ENCODE measurements at regions not wholly inside any gene's neighbourhood (a gene's known extent, or its start where the extent isn't known, plus 50 kb on each side); places are given as distances from the start of the nearest gene placed in this dataset.

DNA sequence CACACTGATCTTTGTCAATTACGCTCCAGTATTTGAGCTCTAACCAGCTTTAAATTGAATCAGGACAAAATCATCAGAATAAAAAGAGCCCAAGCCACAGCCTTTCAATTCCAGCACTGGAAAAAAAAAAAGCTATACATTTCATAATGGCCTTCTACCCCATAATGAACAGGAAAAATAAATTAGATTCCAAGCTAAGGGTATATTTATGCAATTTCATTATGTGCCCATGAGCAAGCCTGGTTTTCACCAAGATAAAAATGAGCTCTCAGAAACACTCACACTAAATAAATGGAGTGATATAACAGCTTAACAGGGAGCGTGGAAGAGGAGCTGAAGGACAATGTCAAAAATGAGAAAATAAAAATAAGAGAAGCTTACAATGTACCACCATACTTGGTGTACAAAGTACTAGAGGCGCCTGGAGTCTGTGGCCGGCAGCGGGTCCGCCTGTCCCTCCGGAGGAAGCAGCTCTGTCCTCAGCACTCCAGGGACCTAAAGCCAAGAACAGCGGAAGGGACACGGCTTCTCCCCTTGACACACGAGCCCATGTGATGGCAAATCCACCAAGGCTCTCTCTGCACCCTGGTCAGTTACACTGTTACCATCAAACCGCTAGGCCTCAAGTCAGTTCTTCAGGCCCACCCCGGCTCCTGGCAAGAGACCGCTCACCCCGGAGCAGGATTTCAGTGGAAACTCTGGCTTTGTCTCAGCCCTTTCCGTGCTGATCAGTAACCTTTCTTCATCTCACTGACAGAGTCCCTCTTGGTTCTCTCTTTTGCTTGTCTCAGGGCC, 69.6 kb downstream of the RBFOX3 start:
- DNase-seq, result no peak
- in situ Hi-C loops (cut with MboI; ENCODE audit: low pct_unique_long_range_greater_than_20kb, low sequenced_read_pairs), result no loop called here

DNA sequence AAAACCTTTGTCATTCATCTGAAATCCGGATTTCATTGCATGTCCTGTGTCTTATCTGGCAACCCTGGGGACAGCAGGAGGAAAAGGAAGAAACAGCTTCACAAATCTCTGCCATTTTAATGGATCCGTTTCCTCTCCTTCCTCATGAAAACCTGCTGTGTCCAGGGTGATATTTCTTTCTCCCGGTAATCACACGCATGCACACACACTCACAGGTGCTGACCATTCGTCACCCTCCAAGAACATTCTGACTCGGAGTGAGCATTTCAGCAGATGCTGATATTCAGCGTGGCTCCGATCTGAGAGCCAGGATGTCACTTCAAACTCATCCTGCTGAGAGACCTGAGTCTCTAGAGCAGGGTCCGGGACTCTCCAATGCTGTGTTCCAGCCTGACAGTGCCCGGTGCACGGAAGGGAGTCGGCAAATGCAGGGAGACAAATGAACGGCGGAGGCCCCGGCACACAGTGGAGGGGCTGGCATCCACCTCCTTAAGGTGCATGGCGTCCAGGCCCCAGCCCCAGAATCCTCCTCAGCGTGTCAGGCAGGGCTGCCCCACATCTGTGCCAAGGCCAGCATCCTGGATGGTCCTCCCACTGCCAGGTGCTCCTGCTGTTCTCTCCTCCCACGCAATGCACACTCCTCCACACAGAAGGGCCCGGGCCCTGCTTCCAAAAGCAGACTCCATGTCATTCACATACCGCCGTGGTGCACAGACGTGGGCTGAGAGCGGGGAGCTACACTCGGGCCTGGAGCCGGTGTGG, 70.7 kb downstream of the RBFOX3 start:
- in situ Hi-C loops (cut with MboI; ENCODE audit: low pct_unique_long_range_greater_than_20kb, low sequenced_read_pairs), result no loop called here
- DNase-seq, result no peak

DNA sequence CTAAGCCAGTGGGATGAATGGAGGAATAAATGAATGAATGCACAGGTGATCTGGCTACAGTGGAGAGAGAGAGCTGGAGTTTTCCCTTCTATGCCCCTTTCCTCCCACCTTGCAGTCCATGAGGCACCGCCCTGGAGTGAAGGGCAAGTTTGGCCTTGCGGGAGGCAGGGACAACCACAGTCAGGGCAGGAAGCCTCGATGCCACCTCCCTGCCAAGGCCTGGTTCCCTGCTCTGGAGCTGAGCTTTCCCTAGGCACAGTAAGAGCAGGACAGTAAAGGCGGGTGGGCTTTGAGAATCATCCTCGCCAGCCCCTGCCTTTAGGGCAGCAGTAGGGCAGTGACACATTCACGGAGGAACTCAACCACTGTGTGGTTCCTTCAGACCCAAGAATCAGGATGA, 72.6 kb downstream of the RBFOX3 start:
- in situ Hi-C loops (cut with MboI; ENCODE audit: low pct_unique_long_range_greater_than_20kb, low sequenced_read_pairs), result no loop called here
- DNase-seq, result no peak

DNA sequence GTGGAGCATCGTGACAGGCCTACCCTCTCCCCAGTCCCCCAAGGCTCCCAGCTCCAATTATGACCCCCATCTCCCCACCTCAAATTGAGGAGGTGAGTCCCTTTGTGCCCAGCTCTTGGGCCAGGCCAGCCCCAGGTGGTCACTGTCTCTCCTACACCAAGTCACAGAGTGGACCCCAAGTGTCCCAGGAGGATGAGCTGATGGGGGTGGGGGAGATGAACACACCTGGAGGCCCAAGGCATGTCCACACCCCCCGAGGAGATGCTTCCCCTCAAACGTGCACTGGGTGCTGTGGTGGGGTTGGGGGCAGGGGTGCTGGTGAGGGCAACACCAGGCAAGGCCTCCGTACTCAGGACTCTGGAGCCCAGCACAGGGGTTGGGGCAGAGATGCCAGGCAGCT, 73.2 kb downstream of the RBFOX3 start:
- no peak for DNase-seq
- in situ Hi-C loops (cut with MboI; ENCODE audit: low pct_unique_long_range_greater_than_20kb, low sequenced_read_pairs), result no loop called here

DNA sequence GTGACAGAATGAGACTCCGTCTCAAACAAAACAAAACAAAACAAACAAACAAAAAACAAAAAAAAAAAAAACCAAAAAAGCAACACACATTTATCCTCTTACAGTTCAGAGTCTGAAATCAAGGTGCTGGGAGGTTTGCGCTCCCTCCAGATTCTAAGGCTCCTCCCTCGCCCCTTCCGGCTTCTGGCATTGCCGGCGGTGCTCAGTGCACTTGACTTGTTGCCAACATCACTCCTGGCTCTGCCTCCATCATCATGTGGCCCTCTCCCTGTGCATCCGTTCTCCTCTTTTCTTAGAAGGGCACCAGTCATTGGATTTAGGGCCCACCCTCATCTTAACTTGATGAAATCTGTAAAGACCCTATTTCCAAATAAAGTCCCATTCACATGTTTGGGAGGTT, 73.8 kb downstream of the RBFOX3 start:
- DNase-seq, result no peak

DNA sequence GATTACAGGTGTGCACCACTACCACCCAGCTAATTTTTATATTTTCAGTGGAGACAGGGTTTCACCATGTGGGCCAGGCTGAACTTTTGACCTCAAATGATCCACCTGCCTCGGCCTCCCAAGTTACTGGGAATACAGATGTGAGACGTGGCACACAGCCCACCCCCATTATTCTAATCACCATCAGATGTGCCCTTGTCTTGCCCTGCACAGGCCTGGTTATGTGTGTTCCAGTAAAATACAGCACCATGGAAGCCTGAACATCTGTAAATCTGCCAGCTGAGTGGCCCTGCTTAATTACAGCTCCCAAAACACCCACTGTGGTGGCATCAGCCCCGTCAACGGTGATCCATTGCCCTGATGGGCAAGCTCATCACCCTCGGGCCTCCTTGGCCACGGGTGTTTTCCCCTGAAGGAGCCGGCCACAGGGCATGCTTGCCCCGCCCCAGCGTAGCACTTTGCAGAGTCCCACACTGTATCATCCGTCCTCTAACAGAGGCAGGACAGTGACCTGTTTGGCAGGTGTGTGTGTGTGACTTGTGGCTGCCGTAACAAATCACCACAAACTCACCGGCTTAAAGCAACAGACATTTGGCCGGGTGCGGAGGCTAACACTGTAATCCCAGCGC, 74.5 kb downstream of the RBFOX3 start:
- no peak for DNase-seq
- in situ Hi-C loops (cut with MboI; ENCODE audit: low pct_unique_long_range_greater_than_20kb, low sequenced_read_pairs), result no loop called here

More for the DNA sequence above, 73.8 kb downstream of the RBFOX3 start:
- in situ Hi-C loops (cut with MboI; ENCODE audit: low pct_unique_long_range_greater_than_20kb, low sequenced_read_pairs), result no loop called here

DNA sequence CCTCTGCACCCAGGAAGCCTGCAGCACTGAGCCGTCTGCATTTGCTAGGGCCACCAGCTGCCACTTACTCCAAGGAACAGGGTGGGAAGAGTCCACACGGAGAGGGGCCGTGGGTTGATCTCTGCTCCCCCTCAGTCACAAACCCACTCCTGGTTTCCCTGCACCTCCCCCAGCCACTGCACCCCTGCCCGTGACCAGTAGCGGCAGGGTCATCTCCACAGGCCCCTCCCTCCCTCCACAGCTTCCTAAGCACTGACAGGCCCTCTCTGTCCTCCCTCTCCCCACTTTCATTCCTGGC, 75.2 kb downstream of the RBFOX3 start:
- no peak for DNase-seq
- in situ Hi-C loops (cut with MboI; ENCODE audit: low pct_unique_long_range_greater_than_20kb, low sequenced_read_pairs), result no loop called here

DNA sequence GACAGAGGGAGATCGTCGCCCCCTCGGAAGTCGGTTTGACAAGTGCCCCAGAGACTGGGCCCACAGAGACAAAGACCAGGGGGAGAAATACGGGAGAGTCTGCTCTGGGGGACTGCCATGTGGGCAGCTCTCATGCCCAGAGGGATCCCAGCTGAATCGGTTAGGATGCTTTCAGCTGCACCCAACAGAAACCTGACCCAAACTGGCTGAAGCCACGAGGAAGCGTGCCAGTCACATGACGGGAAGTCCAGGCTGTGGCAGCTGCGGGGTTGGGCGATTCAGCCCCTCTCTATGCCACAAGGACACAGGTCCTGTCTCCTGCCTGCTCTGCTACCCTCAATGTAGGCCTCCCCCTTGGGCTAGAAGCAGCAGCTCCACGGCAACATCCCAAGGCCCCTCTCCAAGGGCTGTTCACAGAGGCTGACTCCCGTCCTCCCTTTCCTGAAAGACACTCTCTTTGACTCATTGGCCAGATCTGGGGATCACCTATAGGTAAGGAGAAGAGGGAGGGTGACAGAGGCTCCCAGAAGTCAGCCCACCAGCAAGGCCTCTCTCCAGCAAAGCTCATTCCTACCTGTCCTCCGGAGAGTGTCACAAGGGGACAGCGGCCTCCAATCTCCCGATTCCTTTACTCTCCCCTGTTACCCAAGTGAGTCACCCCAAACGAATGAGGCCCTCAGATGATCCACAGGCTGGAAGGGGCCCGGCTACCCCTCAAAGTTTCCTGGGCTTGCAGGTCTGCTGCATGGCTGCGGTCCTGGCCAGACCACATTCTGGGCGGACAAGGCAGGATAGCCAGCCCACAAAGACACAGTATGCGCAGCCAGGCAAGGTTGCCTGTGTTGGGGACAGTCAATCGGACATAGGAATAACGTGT, 75.8 kb downstream of the RBFOX3 start:
- no peak for DNase-seq
- in situ Hi-C loops (cut with MboI; ENCODE audit: low pct_unique_long_range_greater_than_20kb, low sequenced_read_pairs), result no loop called here

DNA sequence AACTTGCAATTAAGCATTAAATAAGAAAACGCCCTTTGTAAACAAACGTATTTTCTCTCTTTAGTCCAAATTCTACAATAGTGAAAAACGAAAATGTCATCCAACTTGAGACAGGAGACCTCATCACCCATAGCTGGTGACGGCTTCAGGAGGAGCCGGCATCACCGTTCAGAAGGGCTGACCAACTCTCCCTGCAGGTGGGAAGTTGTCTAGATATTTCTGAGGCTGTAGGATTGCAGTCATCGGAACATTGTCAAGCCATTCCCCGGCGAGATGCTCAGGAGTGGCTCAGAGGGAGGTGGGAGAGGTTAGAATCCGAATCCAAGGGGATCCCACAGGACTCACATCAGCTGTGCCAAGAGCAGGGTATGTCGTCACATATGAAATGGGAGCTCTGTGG, 76.7 kb downstream of the RBFOX3 start:
- in situ Hi-C loops (cut with MboI; ENCODE audit: low pct_unique_long_range_greater_than_20kb, low sequenced_read_pairs), result no loop called here
- no peak for DNase-seq

DNA sequence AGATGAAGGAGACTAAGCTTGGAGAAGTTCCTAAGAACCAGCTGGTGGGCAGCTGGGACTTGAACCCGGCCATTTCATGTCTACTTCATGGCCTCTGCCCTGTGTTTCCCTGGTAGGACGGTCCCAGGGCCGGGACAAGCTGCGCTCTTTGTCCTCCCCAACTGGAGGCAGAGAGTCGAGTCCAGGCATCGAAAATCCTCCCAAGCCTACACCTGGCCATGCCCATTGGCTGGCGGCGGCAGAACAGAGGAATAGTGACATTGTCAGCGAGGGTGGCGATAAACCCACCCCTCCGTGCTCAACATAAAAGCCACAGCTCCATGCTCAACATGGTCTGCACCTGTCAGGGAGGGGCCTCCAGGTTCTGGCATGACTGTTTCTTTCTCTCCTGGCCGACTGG, 77.7 kb downstream of the RBFOX3 start:
- in situ Hi-C loops (cut with MboI; ENCODE audit: low pct_unique_long_range_greater_than_20kb, low sequenced_read_pairs), result no loop called here
- no peak for DNase-seq

DNA sequence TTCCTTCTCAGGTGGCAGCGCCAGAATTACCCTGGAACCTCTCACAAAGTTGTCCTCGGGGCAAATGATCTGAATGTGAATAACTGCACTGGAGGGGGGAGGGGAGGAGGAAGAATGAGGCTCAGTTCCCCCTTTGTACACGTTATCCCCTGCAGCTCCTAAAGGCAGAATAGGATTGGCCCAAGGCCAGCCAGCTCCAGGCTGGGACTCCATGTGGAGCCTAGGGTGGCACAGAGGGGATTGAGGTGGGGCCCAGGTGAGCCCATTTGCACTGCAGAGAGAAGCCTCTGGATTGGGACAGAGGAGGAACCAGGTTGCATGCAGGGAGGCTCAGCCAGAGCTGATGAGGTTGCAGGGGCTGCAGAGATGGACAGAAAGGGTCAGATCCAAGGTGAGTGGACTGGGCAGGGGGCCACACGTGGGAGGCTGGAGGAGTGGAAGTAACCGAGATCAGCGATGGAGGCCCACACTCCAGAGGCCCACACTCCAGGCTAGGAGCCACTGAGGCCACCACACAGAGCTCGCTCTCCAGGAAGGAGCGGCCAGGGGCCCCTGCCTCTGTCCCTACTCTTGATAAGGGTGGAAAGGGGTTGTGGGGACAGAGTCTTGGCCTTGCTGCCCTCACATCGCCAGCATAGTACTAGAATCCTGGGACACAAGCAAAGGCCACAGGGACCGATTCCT, 78.6 kb downstream of the RBFOX3 start:
- in situ Hi-C loops (cut with MboI; ENCODE audit: low pct_unique_long_range_greater_than_20kb, low sequenced_read_pairs), result no loop called here
- DNase-seq, result no peak

DNA sequence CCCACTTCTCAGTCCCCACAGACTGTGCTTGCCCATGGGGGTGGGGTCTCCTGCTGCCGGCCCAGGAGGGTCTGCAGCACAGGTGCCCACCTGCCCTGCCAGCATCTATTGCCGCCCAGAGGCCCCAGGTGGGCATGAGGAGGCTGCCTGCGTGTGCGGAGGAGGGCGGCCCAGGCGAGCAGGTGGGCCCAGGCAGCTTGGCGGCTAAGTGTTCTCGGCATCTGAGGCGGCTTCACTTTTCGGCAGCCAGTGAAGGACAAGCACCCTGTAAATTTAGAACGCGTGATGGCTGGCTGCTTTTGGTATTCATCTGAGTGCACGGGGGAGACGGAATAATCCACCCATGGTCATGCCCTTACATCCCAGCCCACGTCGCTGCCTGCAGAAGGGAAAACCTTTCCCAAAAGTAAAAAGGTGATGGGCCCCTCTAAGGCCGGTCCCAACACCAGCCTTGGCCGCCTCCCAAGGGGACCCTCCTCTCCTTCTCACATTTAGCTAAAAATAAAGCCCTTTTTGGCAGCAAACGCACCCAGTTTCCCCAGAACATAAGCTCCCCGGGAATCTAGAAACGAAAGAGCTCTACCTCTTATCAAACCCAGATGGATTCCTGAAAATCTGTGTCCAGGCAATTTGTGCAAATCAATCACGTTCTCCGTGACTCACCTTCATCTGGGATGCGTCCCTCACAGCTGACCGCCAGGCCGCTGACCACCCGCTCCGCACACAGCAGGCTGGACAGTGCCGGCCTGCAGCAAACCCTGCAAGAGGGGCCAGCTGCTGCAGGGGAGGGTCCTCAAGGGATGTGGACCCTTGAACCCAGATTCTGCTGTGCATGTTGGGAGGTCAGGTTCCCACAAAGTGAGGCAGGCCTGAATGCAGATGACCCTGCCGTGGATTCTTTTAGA, 79.4 kb downstream of the RBFOX3 start:
- no peak for DNase-seq
- in situ Hi-C loops (cut with MboI; ENCODE audit: low pct_unique_long_range_greater_than_20kb, low sequenced_read_pairs), result no loop called here

DNA sequence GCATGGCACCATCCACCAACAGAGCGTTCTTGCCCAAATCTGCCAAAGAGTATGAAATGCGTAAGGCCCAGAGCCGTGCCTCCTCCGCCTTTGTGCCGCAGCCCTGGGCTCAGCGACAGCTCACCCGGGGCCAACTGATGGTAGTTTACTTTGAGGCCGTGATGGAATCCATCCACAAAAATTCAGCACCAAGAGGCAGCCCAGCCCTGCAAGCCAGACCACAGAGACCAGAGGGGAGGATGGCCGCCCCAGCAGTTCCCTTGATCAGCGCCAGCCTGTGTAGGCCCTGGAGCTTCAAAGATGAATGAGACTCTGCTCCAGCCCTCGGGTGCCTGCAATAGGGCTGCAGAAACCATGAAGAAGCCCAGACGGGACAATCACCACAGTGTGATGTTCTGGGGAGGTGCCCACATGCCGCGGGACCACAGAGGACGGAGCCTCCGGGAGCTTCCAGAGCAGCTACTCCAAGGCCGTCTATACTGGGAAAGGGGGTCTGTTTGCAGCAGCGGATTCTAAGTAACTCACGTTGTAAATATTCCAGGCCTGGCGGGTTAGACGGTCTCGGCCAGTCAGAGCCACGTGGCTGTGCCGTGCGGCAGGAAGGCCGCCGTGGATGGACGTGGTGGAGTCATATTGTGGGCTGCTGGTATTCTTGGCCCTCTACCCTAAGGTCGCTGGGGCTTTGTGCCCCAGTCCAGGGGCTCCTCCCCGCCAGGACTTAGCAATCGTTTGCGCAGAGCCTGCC, 80.3 kb downstream of the RBFOX3 start:
- in situ Hi-C loops (cut with MboI; ENCODE audit: low pct_unique_long_range_greater_than_20kb, low sequenced_read_pairs), result no loop called here

DNA sequence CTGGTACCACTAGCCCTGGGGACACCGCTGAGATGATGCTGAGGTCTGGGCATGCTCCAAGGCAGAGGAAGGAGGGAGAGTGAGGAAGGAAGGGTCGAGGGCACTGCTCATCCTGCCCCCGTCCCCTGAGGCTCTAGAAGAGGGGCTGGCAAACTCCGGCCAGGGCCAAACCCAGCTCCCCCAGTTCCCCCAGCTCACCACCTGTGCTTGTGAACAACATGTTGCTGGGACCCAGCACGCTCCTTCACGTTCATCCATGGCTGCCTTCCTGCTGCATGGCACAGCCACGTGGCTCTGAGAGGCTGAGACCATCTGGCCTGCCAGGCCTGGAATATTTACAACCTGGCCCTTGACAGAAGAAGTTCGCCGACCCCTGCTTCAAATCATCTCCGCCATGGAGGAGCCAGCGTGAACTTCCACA, 81.2 kb downstream of the RBFOX3 start:
- in situ Hi-C loops (cut with MboI; ENCODE audit: low pct_unique_long_range_greater_than_20kb, low sequenced_read_pairs), result no loop called here
- DNase-seq, result no peak

More for the DNA sequence above, 80.3 kb downstream of the RBFOX3 start:
- DNase-seq, result no peak

DNA sequence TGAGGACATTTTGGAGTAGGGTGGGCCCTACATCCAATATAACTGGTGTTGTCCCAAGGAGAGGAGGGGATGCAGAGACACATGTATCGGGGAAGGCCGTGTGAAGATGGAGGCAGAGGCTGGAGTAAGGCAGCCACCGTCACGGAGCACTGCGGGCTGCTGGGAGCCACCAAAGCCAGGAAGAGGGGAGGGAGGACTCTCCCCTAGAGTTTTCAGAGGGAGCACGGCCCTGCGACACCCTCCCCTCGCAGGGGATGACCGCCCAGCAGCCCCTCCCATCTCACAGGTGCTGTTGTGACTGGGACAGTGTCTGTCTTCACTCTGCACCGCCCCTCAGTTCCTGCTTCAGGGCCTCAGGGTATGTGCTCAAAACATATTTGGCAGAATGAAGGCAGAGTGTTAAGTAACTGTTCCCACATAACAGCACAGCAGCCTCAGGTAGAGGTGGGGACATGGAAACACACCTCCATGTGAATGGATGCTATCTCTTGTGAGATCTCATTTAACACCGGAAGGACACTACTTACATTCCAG, 82.2 kb downstream of the RBFOX3 start:
- in situ Hi-C loops (cut with MboI; ENCODE audit: low pct_unique_long_range_greater_than_20kb, low sequenced_read_pairs), result no loop called here
- DNase-seq, result no peak

DNA sequence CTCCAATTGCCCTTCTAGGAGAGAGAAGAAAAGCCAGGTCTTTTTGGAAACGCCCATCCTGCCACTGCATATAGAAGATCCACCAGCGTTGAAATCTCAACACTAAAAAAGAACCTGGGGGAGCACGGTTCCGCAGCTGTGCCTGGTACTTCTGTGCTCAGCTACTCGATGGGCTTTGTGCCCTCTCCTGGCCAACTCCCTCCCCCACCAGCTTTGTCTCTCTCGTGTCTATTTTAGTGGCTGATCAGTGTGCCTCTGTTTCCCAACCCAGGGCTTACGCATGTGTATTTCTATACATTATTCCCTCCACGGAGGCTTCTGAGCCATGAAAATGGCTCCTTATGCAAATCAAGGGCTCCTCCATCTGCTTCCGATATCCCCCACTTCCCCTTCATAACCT, 83.5 kb downstream of the RBFOX3 start:
- in situ Hi-C loops (cut with MboI; ENCODE audit: low pct_unique_long_range_greater_than_20kb, low sequenced_read_pairs), result no loop called here
- DNase-seq, result no peak

Measured in KBM-7 (cell line).